IPS-15b (cell line): ENCODE measurements at regions not wholly inside any gene's neighbourhood (a gene's known extent, or its start where the extent isn't known, plus 50 kb on each side); places are given as distances from the start of the nearest gene placed in this dataset.

Experiments used
- H3K27me3 ChIP-seq: one replicate; pipeline ENCODE4 v1.6.1; 2013; ENCODE audit warnings: low read length; ENCODE audit not compliant: control insufficient read depth, insufficient read depth
- H3K36me3 ChIP-seq: one replicate; pipeline ENCODE4 v1.6.1; 2013; ENCODE audit warnings: low read length; ENCODE audit not compliant: control insufficient read depth, insufficient read depth
- H3K4me1 ChIP-seq: one replicate; pipeline ENCODE4 v1.6.1; 2013; ENCODE audit warnings: mild to moderate bottlenecking, low read length; ENCODE audit not compliant: control insufficient read depth, insufficient read depth
- H3K4me3 ChIP-seq: one replicate; pipeline ENCODE4 v1.5.1; 2013; ENCODE audit warnings: low read depth, low read length
- H3K9ac ChIP-seq: one replicate; pipeline ENCODE4 v1.6.1; 2013; ENCODE audit warnings: low read depth, mild to moderate bottlenecking, low read length
- H3K9me3 ChIP-seq: one replicate; pipeline ENCODE4 v1.6.1; 2013; ENCODE audit warnings: mild to moderate bottlenecking, low read length; ENCODE audit not compliant: control insufficient read depth, insufficient read depth

- Histone ChIP-seq H3K27me3 (no peaks in the 10 kb centered on the region), H3K9me3 (no peaks in the 10 kb centered on the region), H3K4me1 (no peaks in the 10 kb centered on the region), H3K36me3 (no peaks in the 10 kb centered on the region), H3K9ac (no peak overlapping the region), H3K4me3 (no peak overlapping the region)
Observed at GRCh38 chrX:99077099-99077498, 1333.0 kb downstream of the PCDH19 start.

GRCh38 chrX:99073551-99073950 is 1336.5 kb downstream of the PCDH19 start:
- Histone ChIP-seq H3K27me3 (no peaks in the 10 kb centered on the region), H3K9me3 (no peaks in the 10 kb centered on the region), H3K4me1 (no peaks in the 10 kb centered on the region), H3K4me3 (no peak overlapping the region), H3K9ac (no peak overlapping the region), H3K36me3 (no peaks in the 10 kb centered on the region)

GRCh38 chrX:99051639-99052038 is 1358.4 kb downstream of the PCDH19 start:
- Histone ChIP-seq H3K4me3 (no peak overlapping the region), H3K9me3 (no peaks in the 10 kb centered on the region), H3K27me3 (no peaks in the 10 kb centered on the region), H3K9ac (no peak overlapping the region), H3K4me1 (no peaks in the 10 kb centered on the region), H3K36me3 (no peaks in the 10 kb centered on the region)

- H3K4me3 ChIP-seq = no peak overlapping the region
- H3K9ac ChIP-seq = no peak overlapping the region
- no peaks in the 10 kb centered on the region for H3K36me3 ChIP-seq
Observed at GRCh38 chrX:99033226-99033901, 1376.7 kb downstream of the PCDH19 start.

GRCh38 chrX:99010957-99011356 is 1399.1 kb downstream of the PCDH19 start:
- H3K9ac ChIP-seq = no peak overlapping the region
- H3K9me3 ChIP-seq = no peaks in the 10 kb centered on the region
- no peaks in the 10 kb centered on the region for H3K27me3 ChIP-seq
- no peaks in the 10 kb centered on the region for H3K4me1 ChIP-seq
- H3K36me3 ChIP-seq = no peaks in the 10 kb centered on the region
- no peak overlapping the region for H3K4me3 ChIP-seq

More at GRCh38 chrX:99033226-99033901, 1376.7 kb downstream of the PCDH19 start:
- Histone ChIP-seq H3K27me3 (no peaks in the 10 kb centered on the region), H3K4me1 (peaks cover 4% of the 10 kb centered on the region), H3K9me3 (no peaks in the 10 kb centered on the region)

- Histone ChIP-seq H3K36me3 (no peaks in the 10 kb centered on the region), H3K27me3 (no peaks in the 10 kb centered on the region), H3K4me1 (peaks cover 9% of the 10 kb centered on the region), H3K9ac (no peak overlapping the region), H3K4me3 (no peak overlapping the region), H3K9me3 (no peaks in the 10 kb centered on the region)
Observed at GRCh38 chrX:99001286-99001685, 1408.8 kb downstream of the PCDH19 start.

- no peaks in the 10 kb centered on the region for H3K27me3 ChIP-seq
- peaks cover 23% of the 10 kb centered on the region for H3K4me1 ChIP-seq
- no peak overlapping the region for H3K4me3 ChIP-seq
- H3K9ac ChIP-seq = no peak overlapping the region
- no peaks in the 10 kb centered on the region for H3K36me3 ChIP-seq
- H3K9me3 ChIP-seq = no peaks in the 10 kb centered on the region
Observed at GRCh38 chrX:98962996-98963395, 1447.1 kb downstream of the PCDH19 start.

- H3K4me1 ChIP-seq = no peaks in the 10 kb centered on the region
- no peak overlapping the region for H3K4me3 ChIP-seq
- no peaks in the 10 kb centered on the region for H3K9me3 ChIP-seq
- H3K27me3 ChIP-seq = no peaks in the 10 kb centered on the region
- H3K36me3 ChIP-seq = no peaks in the 10 kb centered on the region
- no peak overlapping the region for H3K9ac ChIP-seq
Observed at GRCh38 chrX:98956014-98956413, 1454.1 kb downstream of the PCDH19 start.

- H3K4me3 ChIP-seq = no peak overlapping the region
- H3K36me3 ChIP-seq = no peaks in the 10 kb centered on the region
- H3K27me3 ChIP-seq = no peaks in the 10 kb centered on the region
- no peak overlapping the region for H3K9ac ChIP-seq
- peaks cover 6% of the 10 kb centered on the region for H3K4me1 ChIP-seq
- H3K9me3 ChIP-seq = no peaks in the 10 kb centered on the region
Observed at GRCh38 chrX:98939456-98939855, 1470.6 kb downstream of the PCDH19 start.

- no peaks in the 10 kb centered on the region for H3K9me3 ChIP-seq
- peaks cover 2% of the 10 kb centered on the region for H3K4me1 ChIP-seq
- no peak overlapping the region for H3K4me3 ChIP-seq
- H3K36me3 ChIP-seq = no peaks in the 10 kb centered on the region
- H3K27me3 ChIP-seq = no peaks in the 10 kb centered on the region
- no peak overlapping the region for H3K9ac ChIP-seq
Observed at GRCh38 chrX:98931216-98931615, 1478.9 kb downstream of the PCDH19 start.

- Histone ChIP-seq H3K27me3 (no peaks in the 10 kb centered on the region), H3K4me3 (no peak overlapping the region), H3K9me3 (no peaks in the 10 kb centered on the region), H3K4me1 (peaks cover 2% of the 10 kb centered on the region), H3K36me3 (no peaks in the 10 kb centered on the region), H3K9ac (no peak overlapping the region)
Observed at GRCh38 chrX:98924511-98924910, 1485.6 kb downstream of the PCDH19 start.

GRCh38 chrX:98897191-98897590 is 1512.9 kb downstream of the PCDH19 start:
- Histone ChIP-seq H3K9ac (no peak overlapping the region), H3K4me1 (peaks cover 4% of the 10 kb centered on the region), H3K4me3 (no peak overlapping the region), H3K9me3 (no peaks in the 10 kb centered on the region), H3K27me3 (no peaks in the 10 kb centered on the region), H3K36me3 (no peaks in the 10 kb centered on the region)
